ENCODE measurements at regions not wholly inside any gene's neighbourhood (a gene's known extent, or its start where the extent isn't known, plus 50 kb on each side); places are given as distances from the start of the nearest gene placed in this dataset.

DNA sequence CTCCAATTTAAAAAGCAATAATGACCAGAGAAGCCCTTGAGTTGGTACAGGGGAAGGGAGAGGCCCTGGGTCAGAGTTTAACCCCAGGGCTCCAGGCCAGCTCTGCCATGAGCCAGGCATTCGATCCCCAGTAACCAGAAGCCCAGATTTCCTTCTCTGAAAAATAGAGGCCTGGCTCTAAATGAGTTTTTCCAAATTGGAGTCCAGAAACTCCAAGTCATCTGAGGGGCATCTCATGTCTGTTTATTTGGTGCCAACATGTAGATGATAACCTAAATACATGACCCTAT is 381.9 kb downstream of the CTTN start:
- no peak overlapping the region for H3K9ac ChIP-seq (ENCODE audit: insufficient read depth in 1 of 2, low read length in 2 of 2)
- H3K9me3 ChIP-seq (ENCODE audit: control insufficient read depth in 4 of 4, insufficient read depth in 3 of 4, low read length in 3 of 4), result no peaks in the 10 kb centered on the region
- DNase-seq, result no peak
- no peak for ATAC-seq (ENCODE audit: insufficient read depth, low FRiP score)
- H3K4me3 ChIP-seq, result no peak overlapping the region
- H3K36me3 ChIP-seq (ENCODE audit: control insufficient read depth in 4 of 4, insufficient read depth in 4 of 4, low read length in 4 of 4), result no peaks in the 10 kb centered on the region
- no peaks in the 10 kb centered on the region for H3K27me3 ChIP-seq (ENCODE audit: control insufficient read depth in 3 of 3, insufficient read depth in 3 of 3, low read length in 2 of 3)
- no peaks in the 10 kb centered on the region for H3K4me1 ChIP-seq (ENCODE audit: control insufficient read depth in 5 of 5, insufficient read depth in 5 of 5, low read length in 5 of 5)
- 87 to 91% methylated on average over 1 of the region's 1 CpG for whole genome bisulfite sequencing, 2 donors
- H3K27ac ChIP-seq (ENCODE audit: low read depth in 1 of 2, low read length in 1 of 2), result no peak overlapping the region
- TF ChIP-seq, protein P1, sequence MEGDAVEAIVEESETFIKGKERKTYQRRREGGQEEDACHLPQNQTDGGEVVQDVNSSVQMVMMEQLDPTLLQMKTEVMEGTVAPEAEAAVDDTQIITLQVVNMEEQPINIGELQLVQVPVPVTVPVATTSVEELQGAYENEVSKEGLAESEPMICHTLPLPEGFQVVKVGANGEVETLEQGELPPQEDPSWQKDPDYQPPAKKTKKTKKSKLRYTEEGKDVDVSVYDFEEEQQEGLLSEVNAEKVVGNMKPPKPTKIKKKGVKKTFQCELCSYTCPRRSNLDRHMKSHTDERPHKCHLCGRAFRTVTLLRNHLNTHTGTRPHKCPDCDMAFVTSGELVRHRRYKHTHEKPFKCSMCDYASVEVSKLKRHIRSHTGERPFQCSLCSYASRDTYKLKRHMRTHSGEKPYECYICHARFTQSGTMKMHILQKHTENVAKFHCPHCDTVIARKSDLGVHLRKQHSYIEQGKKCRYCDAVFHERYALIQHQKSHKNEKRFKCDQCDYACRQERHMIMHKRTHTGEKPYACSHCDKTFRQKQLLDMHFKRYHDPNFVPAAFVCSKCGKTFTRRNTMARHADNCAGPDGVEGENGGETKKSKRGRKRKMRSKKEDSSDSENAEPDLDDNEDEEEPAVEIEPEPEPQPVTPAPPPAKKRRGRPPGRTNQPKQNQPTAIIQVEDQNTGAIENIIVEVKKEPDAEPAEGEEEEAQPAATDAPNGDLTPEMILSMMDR (IDR thresholded peaks at IDR 0.05; ENCODE audit: control extremely low read depth, extremely low read depth), result no peak

DNA sequence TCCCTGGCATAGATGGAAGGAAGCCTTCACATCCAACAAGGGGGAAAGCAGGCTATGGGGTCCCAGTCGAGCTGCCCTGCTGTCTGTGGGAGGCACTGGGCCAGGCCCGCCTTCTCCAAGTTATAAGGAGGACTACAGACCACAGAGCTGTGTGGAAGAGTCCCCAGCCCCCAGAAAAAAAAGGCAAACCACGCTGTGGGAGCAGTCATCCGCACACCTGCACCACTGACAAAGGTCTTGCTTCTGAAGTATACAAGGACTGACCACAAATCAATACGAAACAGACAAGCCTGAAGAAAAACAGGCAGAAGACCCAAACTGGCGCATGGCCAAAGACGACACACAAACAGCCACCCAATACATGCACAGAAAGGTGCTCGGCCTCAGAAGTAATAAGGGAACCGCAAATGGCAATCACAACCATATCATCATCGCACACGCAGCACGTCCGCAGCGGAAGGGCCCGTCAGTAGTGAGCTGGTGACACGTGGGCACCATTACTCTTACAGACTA is 384.1 kb downstream of the CTTN start:
- DNase-seq (no peak), ATAC-seq (ENCODE audit: insufficient read depth, low FRiP score) (no peak)
- no peak overlapping the region for H3K9ac ChIP-seq (ENCODE audit: insufficient read depth in 1 of 2, low read length in 2 of 2)
- H3K27me3 ChIP-seq (ENCODE audit: control insufficient read depth in 3 of 3, insufficient read depth in 3 of 3, low read length in 2 of 3), result no peaks in the 10 kb centered on the region
- H3K4me1 ChIP-seq (ENCODE audit: control insufficient read depth in 5 of 5, insufficient read depth in 5 of 5, low read length in 5 of 5), result no peaks in the 10 kb centered on the region
- TF ChIP-seq, protein P1 (IDR thresholded peaks at IDR 0.05; ENCODE audit: control extremely low read depth, extremely low read depth), result no peak
- H3K27ac ChIP-seq (ENCODE audit: low read depth in 1 of 2, low read length in 1 of 2), result no peak overlapping the region
- no peaks in the 10 kb centered on the region for H3K9me3 ChIP-seq (ENCODE audit: control insufficient read depth in 4 of 4, insufficient read depth in 3 of 4, low read length in 3 of 4)
- no peak overlapping the region for H3K4me3 ChIP-seq
- 86 to 88% methylated on average over 16 of the region's 16 CpGs for WGBS, 2 donors
- no peaks in the 10 kb centered on the region for H3K36me3 ChIP-seq (ENCODE audit: control insufficient read depth in 4 of 4, insufficient read depth in 4 of 4, low read length in 4 of 4)

DNA sequence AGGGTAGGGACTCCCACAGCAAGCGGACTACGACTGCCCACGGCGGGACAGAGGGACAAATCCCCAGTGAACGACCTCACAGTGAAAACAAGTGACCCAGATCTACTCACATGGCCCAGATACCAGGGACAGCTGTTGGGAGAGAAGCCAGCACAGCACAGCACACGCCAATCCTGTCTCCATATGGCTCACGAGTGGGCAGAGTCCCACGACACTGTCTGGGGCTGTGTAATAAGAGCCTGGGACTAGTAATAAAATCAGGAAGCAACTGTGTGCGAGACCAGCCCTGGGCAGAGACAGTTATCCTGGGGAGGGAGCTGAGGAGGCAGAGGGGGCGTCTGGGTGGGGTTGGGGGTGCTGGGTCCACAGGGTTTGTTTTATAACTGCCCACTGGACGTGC is 385.0 kb downstream of the CTTN start:
- Histone ChIP-seq H3K27me3 (ENCODE audit: control insufficient read depth in 3 of 3, insufficient read depth in 3 of 3, low read length in 2 of 3) (no peaks in the 10 kb centered on the region), H3K4me1 (ENCODE audit: control insufficient read depth in 5 of 5, insufficient read depth in 5 of 5, low read length in 5 of 5) (no peaks in the 10 kb centered on the region), H3K36me3 (ENCODE audit: control insufficient read depth in 4 of 4, insufficient read depth in 4 of 4, low read length in 4 of 4) (no peaks in the 10 kb centered on the region), H3K4me3 (no peak overlapping the region), H3K9me3 (ENCODE audit: control insufficient read depth in 4 of 4, insufficient read depth in 3 of 4, low read length in 3 of 4) (no peaks in the 10 kb centered on the region), H3K27ac (ENCODE audit: low read depth in 1 of 2, low read length in 1 of 2) (no peak overlapping the region), H3K9ac (ENCODE audit: insufficient read depth in 1 of 2, low read length in 2 of 2) (no peak overlapping the region)
- no peak for DNase-seq
- 75 to 77% methylated on average over 11 of the region's 11 CpGs for WGBS, 2 donors
- no peak for ATAC-seq (ENCODE audit: insufficient read depth, low FRiP score)
- TF ChIP-seq, protein P1 (IDR thresholded peaks at IDR 0.05; ENCODE audit: control extremely low read depth, extremely low read depth), result no peak

DNA sequence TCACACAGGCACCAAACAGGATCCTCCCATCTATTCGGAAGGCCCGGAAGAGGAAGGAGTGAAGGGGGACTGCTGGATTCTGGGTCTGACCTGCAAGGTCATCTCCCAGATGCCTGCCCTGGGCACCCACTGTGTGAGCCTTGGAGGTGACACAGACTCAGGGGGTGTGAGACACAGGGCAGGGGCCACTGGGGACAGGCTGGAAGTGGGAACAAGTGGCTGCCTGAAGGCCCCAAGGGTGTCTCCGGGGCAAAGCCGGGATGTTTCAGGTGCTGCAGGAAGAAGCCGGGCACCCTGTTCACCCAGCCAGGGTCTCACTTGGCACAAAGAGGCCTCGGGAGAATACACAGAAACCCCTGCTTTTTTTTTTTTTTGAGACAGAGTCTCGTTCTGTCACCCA is 385.5 kb downstream of the CTTN start:
- DNase-seq (no peak), ATAC-seq (ENCODE audit: insufficient read depth, low FRiP score) (no peak)
- H3K27ac ChIP-seq (ENCODE audit: low read depth in 1 of 2, low read length in 1 of 2), result no peak overlapping the region
- 91 to 94% methylated on average over 7 of the region's 7 CpGs for WGBS, 2 donors
- H3K9ac ChIP-seq (ENCODE audit: insufficient read depth in 1 of 2, low read length in 2 of 2), result no peak overlapping the region
- H3K36me3 ChIP-seq (ENCODE audit: control insufficient read depth in 4 of 4, insufficient read depth in 4 of 4, low read length in 4 of 4), result no peaks in the 10 kb centered on the region
- H3K4me3 ChIP-seq, result no peak overlapping the region
- TF ChIP-seq, protein P1 (IDR thresholded peaks at IDR 0.05; ENCODE audit: control extremely low read depth, extremely low read depth), result no peak
- no peaks in the 10 kb centered on the region for H3K27me3 ChIP-seq (ENCODE audit: control insufficient read depth in 3 of 3, insufficient read depth in 3 of 3, low read length in 2 of 3)
- H3K9me3 ChIP-seq (ENCODE audit: control insufficient read depth in 4 of 4, insufficient read depth in 3 of 4, low read length in 3 of 4), result no peaks in the 10 kb centered on the region
- no peaks in the 10 kb centered on the region for H3K4me1 ChIP-seq (ENCODE audit: control insufficient read depth in 5 of 5, insufficient read depth in 5 of 5, low read length in 5 of 5)

All from lung (tissue), 11 donors.